H1 (cell line): ENCODE measurements at regions not wholly inside any gene's neighbourhood (a gene's known extent, or its start where the extent isn't known, plus 50 kb on each side); places are given as distances from the start of the nearest gene placed in this dataset.
A peak's percentile ranks its signal among the peaks of the same experiment; 100 is the strongest.

ENCODE experiments used
- CTCF ChIA-PET: fragments of 300-600 bp; sonication (Branson Sonifier 250); formaldehyde crosslinking; loops from one replicate; lab custom pipeline; 2021; ENCODE audit not compliant: partially characterized antibody; lab: Charles Lee
- POLR2A ChIA-PET: fragments of 300-600 bp; sonication (Branson Sonifier 250); formaldehyde crosslinking; loops from one replicate; lab custom pipeline; 2021; ENCODE audit warnings: inconsistent platforms; ENCODE audit not compliant: partially characterized antibody; lab: Charles Lee
- DNase-seq, 2 experiments: peaks; one replicate each; pipeline versions ENCODE4 v3.0.0 to v3.0.0-alpha.2; 2010 to 2022; ENCODE audit warnings: low spot score in 2 of 2, low read depth in 1 of 2, mixed read lengths in 1 of 2
- FAIRE-seq: peaks from 2 replicates; lab custom pipeline; 2011; peaks lifted over from hg19 to GRCh38; lab: Jason Lieb, UNC
- H2AFZ ChIP-seq: 2 replicates; pipeline ENCODE4 v1.8.1; 2012; ENCODE audit warnings: low read length, inconsistent platforms
- H2AK5ac ChIP-seq: 2 replicates; pipeline ENCODE4 v1.6.1; 2013; ENCODE audit warnings: low read depth, low read length
- H2BK120ac ChIP-seq: replicated peaks from 2 replicates; pipeline ENCODE3; 2013; ENCODE audit warnings: low read depth, low read length, inconsistent platforms
- H2BK12ac ChIP-seq: 2 replicates; pipeline ENCODE4 v1.6.1; 2013; ENCODE audit warnings: low read depth, low read length
- H2BK15ac ChIP-seq: 2 replicates; pipeline ENCODE4 v1.6.1; 2013; ENCODE audit warnings: low read length
- H2BK20ac ChIP-seq: 2 replicates; pipeline ENCODE4 v1.6.1; 2013; ENCODE audit warnings: low read length
- H2BK5ac ChIP-seq: 2 replicates; pipeline ENCODE4 v1.6.1; 2013; ENCODE audit warnings: low read depth, low read length
- H3K14ac ChIP-seq: 2 replicates; pipeline ENCODE4 v1.6.1; 2013; ENCODE audit warnings: inconsistent platforms; ENCODE audit not compliant: insufficient read length
- H3K18ac ChIP-seq: 2 replicates; pipeline ENCODE4 v1.6.1; 2013; ENCODE audit warnings: low read length; ENCODE audit errors: extremely low read depth
- H3K23ac ChIP-seq: 2 replicates; pipeline ENCODE4 v1.6.1; 2013; ENCODE audit warnings: inconsistent platforms; ENCODE audit not compliant: insufficient read length
- H3K23me2 ChIP-seq: 2 replicates; pipeline ENCODE4 v1.6.1; 2013; ENCODE audit warnings: low read depth, low read length
- H3K27ac ChIP-seq: 2 replicates; pipeline ENCODE4 v1.6.1; 2011; ENCODE audit warnings: low read depth, low read length, inconsistent platforms
- H3K27me3 ChIP-seq, 4 experiments: replicated peaks in 1 of 4; 1 replicate in 1 of 4; 2 replicates in 3 of 4; pipeline versions ENCODE4 v1.6.1 to v1.8.1; 2011 to 2013; ENCODE audit warnings: low read length in 3 of 4, mild to moderate bottlenecking in 3 of 4, inconsistent platforms in 2 of 4, mixed read lengths in 2 of 4, moderate library complexity in 1 of 4; ENCODE audit not compliant: control insufficient read depth in 3 of 4, insufficient read depth in 3 of 4; ENCODE audit errors: extremely low read depth in 1 of 4
- H3K36me3 ChIP-seq, 4 experiments: 2 replicates each; pipeline versions ENCODE4 v1.6.1 to v1.8.1; 2011 to 2013; ENCODE audit warnings: mild to moderate bottlenecking in 4 of 4, low read length in 3 of 4, moderate library complexity in 2 of 4, control low read depth in 1 of 4, inconsistent platforms in 1 of 4; ENCODE audit not compliant: insufficient read depth in 4 of 4, control insufficient read depth in 2 of 4
- H3K4ac ChIP-seq: replicated peaks from 2 replicates; pipeline ENCODE3; 2013; ENCODE audit warnings: low read length, low read depth, mixed read lengths, inconsistent platforms; ENCODE audit not compliant: insufficient read length
- H3K4me1 ChIP-seq, 4 experiments: replicated peaks in 1 of 4; 1 replicate in 1 of 4; 2 replicates in 3 of 4; pipeline versions ENCODE4 v1.6.1 to v1.8.1; 2011 to 2013; ENCODE audit warnings: low read length in 3 of 4, inconsistent platforms in 2 of 4, mixed read lengths in 1 of 4; ENCODE audit not compliant: insufficient read depth in 4 of 4, control insufficient read depth in 3 of 4
- H3K4me2 ChIP-seq, 2 experiments: 2 replicates each; pipeline versions ENCODE4 v1.6.1 to v1.8.1; 2011 to 2013; ENCODE audit warnings: low read depth in 2 of 2, low read length in 2 of 2, control low read depth in 1 of 2, inconsistent platforms in 1 of 2, mild to moderate bottlenecking in 1 of 2; ENCODE audit not compliant: insufficient read depth in 1 of 2
- H3K4me3 ChIP-seq, 4 experiments: fragments of 200-600, 300-600 bp in 1 of 4; sonication (generic), shearing (Covaris generic), sonication (Bioruptor Twin) in 1 of 4; 2 replicates each; pipeline versions ENCODE4 v1.5.1 to v1.8.1; 2011 to 2016; ENCODE audit warnings: low read length in 4 of 4, low read depth in 3 of 4, control low read depth in 2 of 4, inconsistent platforms in 2 of 4, mild to moderate bottlenecking in 2 of 4, mixed read lengths in 1 of 4, moderate library complexity in 1 of 4; ENCODE audit not compliant: insufficient read depth in 2 of 4; ENCODE audit errors: extremely low read depth in 1 of 4
- H3K56ac ChIP-seq: replicated peaks from 2 replicates; pipeline ENCODE3; 2013; ENCODE audit warnings: low read depth, mild to moderate bottlenecking, mixed read lengths, low read length, inconsistent platforms; ENCODE audit not compliant: insufficient read length
- H3K79me1 ChIP-seq: 2 replicates; pipeline ENCODE4 v1.6.1; 2013; ENCODE audit warnings: low read depth, low read length, control low read depth
- H3K79me2 ChIP-seq, 2 experiments: 2 replicates each; pipeline versions ENCODE4 v1.6.1 to v1.8.1; 2012 to 2013; ENCODE audit warnings: low read length in 2 of 2, mild to moderate bottlenecking in 2 of 2, inconsistent platforms in 1 of 2; ENCODE audit not compliant: insufficient read depth in 2 of 2, control insufficient read depth in 1 of 2
- H3K9ac ChIP-seq, 4 experiments: replicated peaks in 1 of 4; 1 replicate in 1 of 4; 2 replicates in 3 of 4; pipeline versions ENCODE4 v1.6.1 to v1.8.1; 2011 to 2013; ENCODE audit warnings: low read depth in 3 of 4, low read length in 3 of 4, control low read depth in 2 of 4, mild to moderate bottlenecking in 2 of 4, moderate library complexity in 2 of 4, inconsistent platforms in 1 of 4; ENCODE audit errors: extremely low read depth in 1 of 4
- H3K9me3 ChIP-seq, 2 experiments: 2 replicates each; pipeline versions ENCODE4 v1.6.1 to v1.8.1; 2012 to 2013; ENCODE audit warnings: mild to moderate bottlenecking in 2 of 2, moderate library complexity in 2 of 2, control low read depth in 1 of 2, inconsistent platforms in 1 of 2, low read depth in 1 of 2, low read length in 1 of 2, mixed read lengths in 1 of 2; ENCODE audit not compliant: insufficient read depth in 2 of 2
- H4K20me1 ChIP-seq, 2 experiments: replicated peaks in 1 of 2; 2 replicates each; pipeline versions ENCODE3 to v1.8.1; 2011 to 2013; ENCODE audit warnings: inconsistent platforms in 2 of 2, low read length in 2 of 2, mild to moderate bottlenecking in 1 of 2; ENCODE audit not compliant: insufficient read depth in 2 of 2, control insufficient read depth in 1 of 2
- H4K5ac ChIP-seq: 2 replicates; pipeline ENCODE4 v1.6.1; 2013; ENCODE audit warnings: low read length, low read depth, mixed read lengths, inconsistent platforms; ENCODE audit not compliant: insufficient read length
- H4K8ac ChIP-seq: 2 replicates; pipeline ENCODE4 v1.8.0; 2013; ENCODE audit warnings: mild to moderate bottlenecking, moderate library complexity, low read length, inconsistent platforms; ENCODE audit not compliant: insufficient read depth; ENCODE audit errors: extremely low read depth
- H4K91ac ChIP-seq: replicated peaks from 2 replicates; pipeline ENCODE3; 2013; ENCODE audit warnings: low read length, mixed read lengths, inconsistent platforms; ENCODE audit not compliant: insufficient read length
- ASH2L ChIP-seq: fragments of 200-600, 300-600 bp; sonication (generic); IDR thresholded peaks from one replicate; pipeline ENCODE4 v1.7.1; 2017; ENCODE audit warnings: low read length
- ATF2 ChIP-seq: IDR thresholded peaks from 2 replicates; pipeline ENCODE4 v1.6.1; 2012; ENCODE audit warnings: low read length, inconsistent platforms
- ATF3 ChIP-seq: IDR thresholded peaks from 2 replicates; pipeline ENCODE4 v1.6.1; 2011; ENCODE audit warnings: low read depth, mild to moderate bottlenecking, low read length; ENCODE audit not compliant: insufficient read depth
- E2F6 ChIP-seq: IDR thresholded peaks from 2 replicates; pipeline ENCODE4 v1.6.1; 2012; ENCODE audit warnings: inconsistent platforms
- EGR1 ChIP-seq: IDR thresholded peaks from 2 replicates; pipeline ENCODE4 v1.6.1; 2011; ENCODE audit warnings: low read depth, low read length, borderline replicate concordance
- EZH2 ChIP-seq: fragments of 200-600 bp; sonication (generic); IDR thresholded peaks from 2 replicates; pipeline ENCODE4 v1.7.1; 2012; ENCODE audit warnings: low read depth, mild to moderate bottlenecking, moderate library complexity, low read length, inconsistent platforms; ENCODE audit not compliant: severe bottlenecking
- JUND ChIP-seq: IDR thresholded peaks from 2 replicates; pipeline ENCODE4 v1.6.1; 2011; ENCODE audit warnings: mild to moderate bottlenecking, improper control_type of control experiment, low read length
- PHF8 ChIP-seq: fragments of 200-600 bp; sonication (generic); conservative IDR thresholded peaks from 2 replicates; pipeline ENCODE4 v1.7.1; 2012; ENCODE audit warnings: low read depth, mild to moderate bottlenecking, inconsistent platforms, low read length, moderate library complexity
- SP1 ChIP-seq: IDR thresholded peaks from 2 replicates; pipeline ENCODE4 v1.6.1; 2011; ENCODE audit warnings: low read depth, low read length
- TBP ChIP-seq: IDR thresholded peaks from 2 replicates; pipeline ENCODE4 v1.6.1; 2011; ENCODE audit warnings: low read depth, low read length, improper control_type of control experiment
- USF2 ChIP-seq: IDR thresholded peaks from 2 replicates; pipeline ENCODE4 v1.6.1; 2011; ENCODE audit warnings: low read length, improper control_type of control experiment
- whole genome bisulfite sequencing, 2 experiments: shearing (Covaris generic) in 1 of 2; methylation state at CpG; one replicate each; pipeline versions ENCODE4 v1.1.6 to v1.1.7; 2013 to 2015; ENCODE audit warnings: low lambda C conversion rate in 2 of 2, mixed read lengths in 2 of 2, inconsistent platforms in 1 of 2, low coverage in 1 of 2, missing lambda C conversion rate in 1 of 2; ENCODE audit not compliant: insufficient replicate concordance in 2 of 2, insufficient coverage in 1 of 2, insufficient read length in 1 of 2; ENCODE audit errors: extremely low coverage in 1 of 2, missing lambda C conversion rate in 1 of 2; 5-methylcytosine and 5-hydroxymethylcytosine counted together

- CTCF ChIA-PET, result no interaction called here
- H3K27ac ChIP-seq, result no peak overlapping the region
- H3K23ac ChIP-seq, result no peak overlapping the region
- POLR2A ChIA-PET, result no interaction called here
- H4K5ac ChIP-seq, result no peak overlapping the region
- no peak overlapping the region for H4K91ac ChIP-seq
- no peak overlapping the region for H3K56ac ChIP-seq
- H3K9ac ChIP-seq, result no peak overlapping the region
- no peak for FAIRE-seq
- H2BK20ac ChIP-seq, result no peak overlapping the region
- H3K4ac ChIP-seq, result no peak overlapping the region
- H2BK15ac ChIP-seq, result no peak overlapping the region
- no peak overlapping the region for H3K4me3 ChIP-seq
- no peaks in the 10 kb centered on the region for H4K20me1 ChIP-seq
- H3K23me2 ChIP-seq, result no peaks in the 10 kb centered on the region
- H2AFZ ChIP-seq, result 0 out of 2 replicates have a peak overlapping the region, but pooled peaks have one; percentile 12
- 97% methylated on average over 4 of the region's 4 CpGs; no CpG with 5 or more reads in 1 of the 2 experiments for WGBS, 2 experiments
- no peak overlapping the region for H4K8ac ChIP-seq
- no peaks in the 10 kb centered on the region for H3K36me3 ChIP-seq
- H3K79me2 ChIP-seq, result no peaks in the 10 kb centered on the region
- TF ChIP-seq PHF8 (no peak), ATF3 (no peak), EGR1 (no peak), ATF2 (no peak), E2F6 (no peak), SP1 (no peak), ASH2L (no peak), JUND (no peak), EZH2 (no peak), TBP (no peak), USF2 (no peak)
- TF ChIP-seq, all 59 proteins: peak for 0
- Histone ChIP-seq H3K27me3 (no peaks in the 10 kb centered on the region), H3K18ac (no peak overlapping the region), H3K9me3 (no peaks in the 10 kb centered on the region), H2BK5ac (no peak overlapping the region), H3K79me1 (no peaks in the 10 kb centered on the region), H3K14ac (no peak overlapping the region), H3K4me2 (no peak overlapping the region), H3K4me1 (peaks cover 0 to 9% (median 6%) of the 10 kb centered on the region in 4 experiments; a peak in 4 of 7 replicates), H2AK5ac (0 out of 2 replicates have a peak overlapping the region, but pooled peaks have one; percentile 1), H2BK12ac (no peak overlapping the region), H2BK120ac (no peak overlapping the region)
- DNase-seq, result no peak
Observed at GRCh38 chr5:167351316-167351715, 940.1 kb upstream of the WWC1 start.
